ENCODE measurements at regions not wholly inside any gene's neighbourhood (a gene's known extent, or its start where the extent isn't known, plus 50 kb on each side); places are given as distances from the start of the nearest gene placed in this dataset.

DNA sequence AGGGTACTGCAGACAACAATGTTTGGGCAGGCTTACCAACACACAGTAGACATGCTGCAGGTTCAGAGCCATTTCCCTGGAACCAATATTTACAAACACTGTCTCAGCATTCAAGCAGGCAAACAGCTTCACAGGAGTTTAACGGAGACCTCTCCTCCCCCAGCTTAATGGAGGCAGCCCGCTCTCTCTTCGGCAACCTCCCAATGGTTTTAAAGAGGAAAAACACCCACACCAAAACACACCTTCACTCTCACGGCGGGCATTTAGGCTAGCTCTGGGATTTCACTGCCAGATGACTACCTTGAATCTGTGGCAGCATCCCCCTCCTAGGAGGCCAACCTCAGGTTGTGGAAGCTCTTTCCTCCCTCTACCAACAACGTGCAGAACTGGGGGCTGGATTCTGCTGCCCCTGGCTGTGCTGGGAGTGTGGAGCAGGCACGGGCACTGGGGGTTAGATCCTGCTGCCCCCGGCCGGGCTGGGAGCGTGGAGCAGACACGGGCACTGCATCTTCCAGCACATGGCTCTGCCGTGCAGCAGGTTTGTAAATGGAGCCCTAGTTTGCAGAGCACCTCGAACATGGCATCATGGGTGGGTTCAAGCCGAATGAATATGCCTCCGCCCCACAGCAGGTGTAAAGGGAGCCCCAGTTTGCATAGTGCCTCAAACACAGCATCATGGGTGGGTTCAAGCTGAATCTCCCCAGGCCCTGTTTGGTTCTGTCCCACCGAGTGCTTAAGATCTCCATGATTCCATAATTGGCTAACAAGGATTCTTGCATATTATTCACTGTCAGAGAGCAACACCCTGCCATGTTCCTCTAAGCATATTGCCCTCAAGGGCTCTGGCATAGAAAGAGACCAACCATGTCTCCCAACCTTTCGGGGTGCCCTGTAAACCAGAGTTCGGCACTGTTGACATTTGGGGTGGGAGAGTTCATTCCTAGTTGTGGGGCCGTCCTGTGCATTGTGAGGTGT lies 86.4 kb downstream of the RBFOX3 start:
- DNase-seq (ENCODE audit: low read depth in 2 of 3, low spot score in 2 of 3): no peak

- no peak for DNase-seq (ENCODE audit: low read depth in 2 of 3, low spot score in 2 of 3)
Measured at GRCh38 chr17:79522414-79522813, 88.4 kb downstream of the RBFOX3 start.

DNA sequence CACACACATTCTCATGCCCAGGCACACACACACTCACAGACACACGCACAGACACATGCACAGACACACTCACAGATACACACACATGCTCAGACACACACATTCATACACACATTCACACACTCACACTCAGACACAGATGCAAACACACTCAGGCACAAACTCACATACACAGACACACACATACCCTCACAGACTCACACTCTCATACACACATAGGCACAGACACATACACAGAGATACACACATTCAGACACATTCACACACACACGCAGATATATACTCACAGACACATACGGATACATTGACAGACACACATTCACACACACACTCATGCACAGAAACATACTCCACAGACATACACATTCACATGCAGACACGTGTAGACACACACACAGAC lies 89.6 kb downstream of the RBFOX3 start:
- DNase-seq (ENCODE audit: low read depth in 2 of 3, low spot score in 2 of 3): no peak

- no peak for DNase-seq (ENCODE audit: low read depth in 2 of 3, low spot score in 2 of 3)
Measured at GRCh38 chr17:79520167-79521165, 90.4 kb downstream of the RBFOX3 start.

DNA sequence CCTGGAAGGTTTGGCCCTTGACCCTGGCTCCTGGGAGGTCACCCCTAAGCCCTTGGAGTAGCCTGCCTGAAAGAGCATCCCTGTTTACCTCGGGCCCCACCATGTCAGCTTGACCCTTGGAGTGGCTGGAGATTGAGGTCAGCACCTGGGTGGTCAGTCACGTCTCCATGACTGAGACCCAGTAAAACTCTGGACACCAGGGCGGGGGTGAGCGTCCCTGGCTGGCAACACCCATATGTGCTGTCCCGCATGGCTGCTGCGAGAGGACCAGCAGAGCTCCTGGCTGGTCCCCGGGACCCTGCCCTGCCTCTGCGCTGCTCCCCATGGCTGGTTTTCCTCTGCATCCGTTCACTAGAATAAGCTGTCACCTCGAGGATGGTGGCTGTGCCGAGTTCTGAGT lies 91.2 kb downstream of the RBFOX3 start:
- no peak for DNase-seq (ENCODE audit: low read depth in 2 of 3, low spot score in 2 of 3)

DNA sequence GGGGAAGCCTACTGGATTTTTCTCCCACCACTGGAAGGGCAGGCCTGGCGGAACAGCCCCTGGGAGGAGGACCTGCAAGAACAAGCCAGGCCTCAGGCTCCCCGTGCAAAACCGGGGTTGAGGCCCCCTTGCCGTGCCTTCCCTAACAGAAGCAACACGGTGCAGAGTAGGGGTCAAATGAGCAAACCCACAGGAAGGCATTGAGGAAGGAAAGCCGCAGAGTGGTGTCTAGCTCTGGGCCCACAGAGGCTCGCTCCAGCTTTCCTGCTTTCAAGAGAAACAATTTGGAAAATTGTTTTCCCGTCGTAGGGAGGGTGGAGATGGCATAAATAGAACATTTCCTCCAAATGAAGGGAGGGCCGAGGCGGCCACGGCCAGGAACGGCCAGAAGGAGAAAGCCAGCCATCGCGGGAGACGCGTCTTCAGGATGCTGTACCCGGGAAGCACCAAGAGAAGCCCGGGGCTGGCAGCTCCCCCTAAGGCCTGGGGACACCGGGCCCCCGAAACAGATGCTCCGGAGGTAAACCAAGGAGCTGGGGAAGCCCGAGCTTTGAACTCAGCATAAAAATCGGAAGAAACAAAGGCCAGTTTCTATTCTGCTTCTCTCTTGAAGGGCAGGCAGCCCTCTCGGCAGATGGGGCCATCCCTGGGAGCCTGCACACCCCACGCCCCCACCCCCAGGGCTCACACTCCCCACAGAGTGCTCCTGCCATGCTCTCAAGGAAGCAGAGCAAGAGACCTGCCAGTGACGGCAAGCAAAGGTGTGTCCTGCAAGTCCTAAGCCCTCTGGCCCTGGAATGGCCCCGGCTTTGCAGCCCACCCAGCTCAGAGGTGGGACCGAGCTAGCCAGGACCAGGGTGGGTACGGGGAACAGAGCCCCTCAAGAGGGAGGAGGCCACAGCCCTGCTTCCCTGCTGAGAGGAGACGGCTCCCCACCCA lies 92.0 kb downstream of the RBFOX3 start:
- no peak for DNase-seq (ENCODE audit: low read depth in 2 of 3, low spot score in 2 of 3)

DNA sequence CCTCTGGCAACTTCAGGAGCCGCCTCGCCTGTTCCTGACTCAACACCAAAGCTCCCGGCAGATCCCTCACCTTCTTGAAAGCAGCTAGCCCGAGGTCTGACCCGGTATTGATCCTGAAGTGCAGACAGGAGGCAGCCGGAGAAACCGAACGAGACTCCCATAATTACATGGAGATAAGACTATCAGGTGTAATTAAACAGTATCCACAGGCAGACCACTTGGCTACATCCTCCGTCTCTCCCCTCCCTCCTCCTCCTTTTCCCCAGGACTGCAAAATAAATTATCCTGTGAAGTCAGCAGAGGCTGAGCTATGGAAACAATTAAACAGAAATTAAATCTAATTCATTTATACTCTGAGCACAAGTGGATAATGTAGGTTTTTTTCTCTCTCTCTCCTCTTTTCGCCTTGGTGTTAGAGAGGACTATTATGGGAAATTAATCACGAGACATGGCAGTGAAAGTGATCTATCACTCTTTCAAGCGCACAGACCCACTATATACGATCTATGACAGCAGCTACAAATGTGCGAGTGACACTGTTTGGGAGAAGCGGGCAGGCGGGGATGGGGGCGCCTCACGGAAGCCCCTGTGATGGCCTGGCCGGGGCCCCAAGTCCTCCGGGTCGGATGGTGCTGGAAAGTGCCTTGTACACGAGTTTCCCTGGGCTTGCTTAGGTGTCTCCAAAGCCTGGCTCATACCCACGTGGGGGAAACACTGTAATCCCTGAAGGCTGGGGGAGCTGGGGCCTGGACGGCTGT lies 92.8 kb downstream of the RBFOX3 start:
- DNase-seq (ENCODE audit: low read depth in 2 of 3, low spot score in 2 of 3): no peak

DNA sequence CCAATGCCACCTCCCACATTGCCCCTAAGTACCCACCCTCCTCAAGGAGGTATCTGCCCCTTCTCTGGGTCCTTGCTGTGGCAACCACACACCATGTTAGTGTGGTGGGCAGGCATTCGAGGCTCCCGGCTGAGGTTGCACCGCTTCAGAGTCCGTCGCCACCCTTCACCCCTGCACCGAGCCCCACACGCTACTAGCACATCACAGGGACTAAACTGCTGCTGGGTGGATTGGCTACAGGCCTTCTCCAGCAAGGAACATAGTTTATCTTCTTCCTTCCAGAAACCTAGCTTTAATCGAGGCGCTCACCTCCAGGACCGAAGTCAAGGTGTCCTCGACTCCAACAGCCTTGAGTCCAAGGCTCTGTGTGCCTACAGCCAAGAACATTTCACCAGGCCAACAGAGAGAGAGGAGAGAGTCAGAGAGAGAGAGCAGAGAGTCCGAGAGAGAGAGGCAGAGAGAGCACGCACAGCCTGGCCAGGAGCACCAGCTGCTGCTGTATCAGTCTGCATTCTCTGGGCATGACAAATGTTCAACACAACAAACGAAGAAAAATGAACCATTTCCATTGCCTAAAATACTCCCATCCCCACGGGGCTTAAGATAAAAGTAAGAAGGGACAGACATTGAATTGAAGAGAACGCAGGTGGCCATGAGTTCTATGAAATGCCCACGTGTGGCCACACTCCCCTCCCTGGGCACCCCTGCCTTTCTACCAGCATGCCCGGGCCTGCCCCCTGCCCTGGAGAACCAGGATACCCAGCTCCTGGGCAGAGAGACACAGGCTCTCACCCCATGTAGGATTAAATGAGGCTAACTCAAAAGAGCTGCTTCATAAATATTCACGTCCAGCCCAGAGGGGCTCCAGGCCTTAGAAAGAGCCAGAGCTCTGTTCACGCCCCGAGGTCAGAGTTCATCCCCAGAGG lies 94.9 kb downstream of the RBFOX3 start:
- no peak for DNase-seq (ENCODE audit: low read depth in 2 of 3, low spot score in 2 of 3)

GRCh38 chr17:79515110-79515509 lies 95.7 kb downstream of the RBFOX3 start:
- DNase-seq (ENCODE audit: low read depth in 2 of 3, low spot score in 2 of 3): no peak

GRCh38 chr17:79513820-79514535 lies 96.9 kb downstream of the RBFOX3 start:
- no peak for DNase-seq (ENCODE audit: low read depth in 2 of 3, low spot score in 2 of 3)

DNA sequence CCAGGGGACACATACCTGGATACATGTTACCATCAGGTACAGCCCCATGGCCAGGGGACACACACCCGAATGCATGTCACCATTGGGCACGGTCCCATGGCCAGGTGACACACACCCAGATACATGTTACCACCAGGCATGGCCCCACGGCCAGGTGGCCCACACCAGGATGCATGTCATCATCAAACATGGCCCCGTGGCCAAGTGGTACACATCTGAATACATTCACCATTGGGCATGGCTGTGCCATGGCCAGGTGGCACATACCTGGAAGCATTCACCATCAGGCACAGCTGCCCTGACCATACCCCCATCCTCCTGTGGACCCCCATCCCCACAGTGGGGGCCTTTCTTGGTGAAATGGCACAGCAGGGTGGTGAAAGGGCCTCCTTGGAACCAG lies 97.6 kb downstream of the RBFOX3 start:
- no peak for DNase-seq (ENCODE audit: low read depth in 2 of 3, low spot score in 2 of 3)

- no peak for DNase-seq (ENCODE audit: low read depth in 2 of 3, low spot score in 2 of 3)
Measured at GRCh38 chr17:79511471-79511870, 99.4 kb downstream of the RBFOX3 start.

- DNase-seq (ENCODE audit: low read depth in 2 of 3, low spot score in 2 of 3): no peak
Measured at GRCh38 chr17:79510071-79510470, 100.8 kb downstream of the RBFOX3 start.

- no peak for DNase-seq (ENCODE audit: low read depth in 2 of 3, low spot score in 2 of 3)
Measured at GRCh38 chr17:79509490-79509889, 101.4 kb downstream of the RBFOX3 start.

GRCh38 chr17:79509008-79509407 lies 101.8 kb downstream of the RBFOX3 start:
- no peak for DNase-seq (ENCODE audit: low read depth in 2 of 3, low spot score in 2 of 3)

- no peak for DNase-seq (ENCODE audit: low read depth in 2 of 3, low spot score in 2 of 3)
Measured at GRCh38 chr17:79508291-79508716, 102.5 kb downstream of the RBFOX3 start.

DNA sequence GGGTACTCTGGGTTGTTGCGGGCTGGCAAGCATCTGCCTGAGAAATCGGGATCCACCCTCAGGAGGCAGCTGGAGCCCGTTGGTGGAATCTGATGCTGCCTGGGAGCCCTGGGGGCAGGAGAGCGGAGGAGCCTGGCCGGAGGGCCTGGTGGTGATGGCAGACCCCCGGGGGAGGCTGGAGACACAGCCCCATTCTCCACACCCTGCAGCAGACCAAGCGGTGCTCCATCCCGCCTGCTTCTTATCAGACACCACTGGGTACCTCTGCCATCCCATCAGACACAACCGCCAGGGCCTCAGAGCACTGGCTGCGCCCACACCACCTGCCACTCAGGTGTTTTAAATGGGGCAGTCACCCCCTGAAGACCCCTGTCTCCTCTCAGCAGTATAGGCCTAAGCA lies 103.9 kb downstream of the RBFOX3 start:
- no peak for DNase-seq (ENCODE audit: low read depth in 2 of 3, low spot score in 2 of 3)

All from activated CD8-positive, alpha-beta memory T cell treated with anti-CD3 and anti-CD28 coated beads for 48 hours (primary cell).